Cardiac muscle cell (in vitro differentiated cells and primary cell): ENCODE measurements at regions not wholly inside any gene's neighbourhood (a gene's known extent, or its start where the extent isn't known, plus 50 kb on each side); places are given as distances from the start of the nearest gene placed in this dataset.

Experiments
- DNase-seq, 2 donors: peaks; one replicate each; pipeline versions ENCODE4 v3.0.0 to v3.0.0-alpha.2; 2010 to 2017; ENCODE audit warnings: low read depth in 1 of 2, low spot score in 1 of 2
- H3K27ac ChIP-seq: fragments of 200-600 bp; sonication (generic); 2 replicates; pipeline ENCODE4 v1.5.1; 2016
- H3K27me3 ChIP-seq: fragments of 200-600 bp; sonication (generic); 2 replicates; pipeline ENCODE4 v1.6.0; 2016; ENCODE audit warnings: control low read depth
- H3K36me3 ChIP-seq: fragments of 200-600 bp; sonication (generic); 2 replicates; pipeline ENCODE4 v1.5.1; 2016; ENCODE audit warnings: control low read depth
- H3K4me1 ChIP-seq: fragments of 200-600 bp; sonication (generic); 2 replicates; pipeline ENCODE4 v1.8.1; 2017; ENCODE audit warnings: low read depth, mild to moderate bottlenecking, mixed run types
- H3K4me3 ChIP-seq: fragments of 200-600 bp; sonication (generic); 2 replicates; pipeline ENCODE4 v1.5.1; 2016; ENCODE audit warnings: mild to moderate bottlenecking
- H3K9me3 ChIP-seq: fragments of 200-600 bp; sonication (generic); 2 replicates; pipeline ENCODE4 v1.5.1; 2017; ENCODE audit warnings: low read depth, mild to moderate bottlenecking, control low read depth
- TF ChIP-seq, protein P1 (sequence below): IDR thresholded peaks from 2 replicates; pipeline ENCODE4 v1.5.1; 2012; ENCODE audit warnings: low read depth, mild to moderate bottlenecking, low read length

DNA sequence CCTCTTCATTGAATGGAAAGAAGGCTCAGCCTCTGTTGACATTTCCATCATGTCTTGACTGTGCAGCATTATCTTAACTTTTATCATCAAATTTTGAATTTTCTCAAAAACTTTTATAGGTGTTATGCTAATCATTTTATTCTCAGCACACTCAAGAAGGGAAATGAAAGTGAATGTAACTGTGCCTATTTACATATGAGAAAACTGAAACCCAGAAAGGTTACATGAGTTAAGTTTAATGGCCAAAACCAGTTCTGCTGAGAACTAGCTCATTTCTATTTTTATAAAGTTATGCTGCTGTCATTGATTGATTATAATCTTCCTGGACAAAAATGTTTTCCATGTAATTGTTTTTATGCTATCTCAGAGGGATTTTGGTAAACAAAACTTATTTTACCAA, 618.8 kb upstream of the NRXN1 start:
- Histone ChIP-seq H3K4me1 (no peaks in the 10 kb centered on the region), H3K36me3 (no peaks in the 10 kb centered on the region), H3K27ac (no peak overlapping the region), H3K4me3 (no peak overlapping the region), H3K27me3 (no peaks in the 10 kb centered on the region), H3K9me3 (no peaks in the 10 kb centered on the region)
- DNase-seq: no peak
- TF ChIP-seq, protein P1, sequence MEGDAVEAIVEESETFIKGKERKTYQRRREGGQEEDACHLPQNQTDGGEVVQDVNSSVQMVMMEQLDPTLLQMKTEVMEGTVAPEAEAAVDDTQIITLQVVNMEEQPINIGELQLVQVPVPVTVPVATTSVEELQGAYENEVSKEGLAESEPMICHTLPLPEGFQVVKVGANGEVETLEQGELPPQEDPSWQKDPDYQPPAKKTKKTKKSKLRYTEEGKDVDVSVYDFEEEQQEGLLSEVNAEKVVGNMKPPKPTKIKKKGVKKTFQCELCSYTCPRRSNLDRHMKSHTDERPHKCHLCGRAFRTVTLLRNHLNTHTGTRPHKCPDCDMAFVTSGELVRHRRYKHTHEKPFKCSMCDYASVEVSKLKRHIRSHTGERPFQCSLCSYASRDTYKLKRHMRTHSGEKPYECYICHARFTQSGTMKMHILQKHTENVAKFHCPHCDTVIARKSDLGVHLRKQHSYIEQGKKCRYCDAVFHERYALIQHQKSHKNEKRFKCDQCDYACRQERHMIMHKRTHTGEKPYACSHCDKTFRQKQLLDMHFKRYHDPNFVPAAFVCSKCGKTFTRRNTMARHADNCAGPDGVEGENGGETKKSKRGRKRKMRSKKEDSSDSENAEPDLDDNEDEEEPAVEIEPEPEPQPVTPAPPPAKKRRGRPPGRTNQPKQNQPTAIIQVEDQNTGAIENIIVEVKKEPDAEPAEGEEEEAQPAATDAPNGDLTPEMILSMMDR: no peak

DNA sequence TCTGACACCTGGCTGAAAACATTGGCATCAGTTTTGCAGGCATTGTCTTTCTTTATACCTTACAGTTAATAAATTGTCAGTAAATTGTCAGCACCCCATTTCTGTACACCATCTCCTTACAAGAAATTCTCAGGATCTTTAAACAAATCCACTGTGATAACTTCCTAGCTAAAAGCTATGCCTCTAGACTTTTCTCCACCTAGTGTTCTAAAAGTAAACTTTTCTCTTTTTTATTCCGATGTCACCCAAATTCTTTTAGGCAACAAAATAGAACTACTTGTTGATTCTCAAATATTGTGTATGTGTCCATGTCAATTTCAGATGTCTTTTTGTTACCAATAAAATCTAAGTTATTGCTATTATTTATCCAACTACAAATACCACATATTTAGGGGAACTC, 617.4 kb upstream of the NRXN1 start:
- H3K4me3 ChIP-seq: no peak overlapping the region
- DNase-seq: no peak
- TF ChIP-seq, protein P1: no peak
- H3K9me3 ChIP-seq: no peaks in the 10 kb centered on the region
- H3K36me3 ChIP-seq: no peaks in the 10 kb centered on the region
- no peaks in the 10 kb centered on the region for H3K27me3 ChIP-seq
- no peak overlapping the region for H3K27ac ChIP-seq
- no peaks in the 10 kb centered on the region for H3K4me1 ChIP-seq

DNA sequence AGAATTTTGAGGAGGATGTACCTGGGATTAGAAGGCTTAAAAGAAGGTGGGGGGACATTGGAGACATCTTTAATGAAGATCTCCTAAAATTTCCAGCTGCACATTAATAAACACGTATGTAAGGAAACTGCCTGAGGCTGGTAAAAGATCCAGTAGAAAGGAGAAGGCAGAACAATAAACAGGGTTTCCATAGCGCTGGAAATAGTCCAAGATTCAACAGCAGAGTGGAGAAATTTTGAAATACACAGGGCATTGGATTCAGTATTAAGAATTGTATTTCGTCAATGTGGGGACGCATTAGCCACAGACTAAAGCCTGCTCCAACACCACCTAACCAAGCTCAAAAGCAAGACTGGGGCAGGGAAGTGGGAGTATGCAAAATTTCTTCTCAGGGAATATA, 606.9 kb upstream of the NRXN1 start:
- no peak for DNase-seq
- Histone ChIP-seq H3K4me3 (no peak overlapping the region), H3K4me1 (no peaks in the 10 kb centered on the region), H3K9me3 (no peaks in the 10 kb centered on the region), H3K27me3 (no peaks in the 10 kb centered on the region), H3K27ac (no peak overlapping the region), H3K36me3 (no peaks in the 10 kb centered on the region)
- TF ChIP-seq, protein P1: no peak

DNA sequence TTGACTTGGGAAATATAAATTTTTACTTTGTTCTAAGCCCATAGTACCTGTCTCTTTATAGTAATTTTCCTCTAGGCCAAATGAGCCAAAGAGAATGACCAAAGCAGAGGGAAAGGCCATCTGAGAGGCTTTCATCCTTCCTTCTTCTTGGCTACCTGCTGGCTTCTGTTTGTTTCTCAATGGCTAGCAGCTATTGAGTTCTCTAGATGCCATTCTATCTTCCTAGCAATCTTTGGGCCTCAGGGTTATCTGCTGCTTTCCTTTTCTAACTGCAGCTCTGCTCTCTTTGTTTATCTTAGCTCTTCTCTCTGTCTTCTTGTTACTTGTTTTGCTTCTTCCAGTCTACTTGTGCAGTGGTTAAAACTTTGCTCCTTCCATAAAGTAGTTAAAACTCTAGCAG, 601.1 kb upstream of the NRXN1 start:
- H3K36me3 ChIP-seq: no peaks in the 10 kb centered on the region
- no peak for DNase-seq
- no peak overlapping the region for H3K27ac ChIP-seq
- no peaks in the 10 kb centered on the region for H3K27me3 ChIP-seq
- H3K9me3 ChIP-seq: no peaks in the 10 kb centered on the region
- TF ChIP-seq, protein P1: no peak
- H3K4me1 ChIP-seq: no peaks in the 10 kb centered on the region
- no peak overlapping the region for H3K4me3 ChIP-seq

DNA sequence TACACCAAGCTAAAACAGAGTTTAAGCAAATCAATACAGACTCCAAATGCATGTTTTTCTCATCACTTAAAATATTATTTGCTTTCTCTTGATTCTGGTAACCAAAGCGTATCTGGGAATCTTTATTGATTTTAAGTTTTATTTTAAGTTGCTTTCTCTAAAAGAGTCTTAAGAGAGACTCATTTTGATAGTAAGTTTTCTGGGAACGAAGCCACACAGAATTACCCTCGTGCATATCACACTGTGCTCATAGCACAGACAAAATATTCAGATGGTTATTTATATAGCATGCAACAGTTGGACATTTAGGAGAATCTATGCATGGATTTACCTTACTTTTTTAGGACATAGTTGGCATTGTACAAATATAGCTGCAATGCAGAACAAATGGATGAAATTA, 597.5 kb upstream of the NRXN1 start:
- H3K4me1 ChIP-seq: no peaks in the 10 kb centered on the region
- no peaks in the 10 kb centered on the region for H3K9me3 ChIP-seq
- no peaks in the 10 kb centered on the region for H3K36me3 ChIP-seq
- H3K27ac ChIP-seq: no peak overlapping the region
- DNase-seq: no peak
- no peaks in the 10 kb centered on the region for H3K27me3 ChIP-seq
- H3K4me3 ChIP-seq: no peak overlapping the region
- TF ChIP-seq, protein P1: no peak

DNA sequence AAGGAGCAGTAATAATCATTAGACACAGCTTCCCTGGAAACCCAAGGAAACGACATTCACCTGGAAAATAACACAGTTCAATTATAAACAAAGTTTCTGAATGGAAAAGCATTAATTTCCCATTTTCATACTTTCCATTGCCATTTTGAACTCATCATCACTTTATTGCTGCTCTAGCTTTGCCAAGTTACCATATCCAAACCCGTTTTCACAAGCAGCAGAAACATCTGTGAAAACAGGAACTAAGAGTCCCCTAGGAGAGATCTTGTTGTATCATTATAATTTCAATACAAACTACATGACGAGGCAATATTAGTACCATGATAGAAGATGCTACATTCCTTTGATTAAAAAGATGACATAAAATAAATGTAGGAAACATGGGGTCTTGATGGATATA, 597.0 kb upstream of the NRXN1 start:
- TF ChIP-seq, protein P1: no peak
- no peak for DNase-seq
- Histone ChIP-seq H3K9me3 (no peaks in the 10 kb centered on the region), H3K4me1 (no peaks in the 10 kb centered on the region), H3K4me3 (no peak overlapping the region), H3K27ac (no peak overlapping the region), H3K27me3 (no peaks in the 10 kb centered on the region), H3K36me3 (no peaks in the 10 kb centered on the region)
